A673 (cell line): ENCODE measurements at regions not wholly inside any gene's neighbourhood (a gene's known extent, or its start where the extent isn't known, plus 50 kb on each side); places are given as distances from the start of the nearest gene placed in this dataset.

ENCODE experiments used
- EZH2 ChIP-seq: fragments of 200-600 bp; sonication (generic); IDR thresholded peaks from 2 replicates; pipeline ENCODE4 v1.6.1; 2017; ENCODE audit warnings: borderline replicate concordance, low read depth, mild to moderate bottlenecking, mixed read lengths, antibody characterized with exemption, low read length; ENCODE audit not compliant: poor library complexity, severe bottlenecking
- TF ChIP-seq, protein P1 (sequence below): fragments of 300-800, 200-600 bp; sonication (generic); conservative IDR thresholded peaks from 2 replicates; pipeline ENCODE4 v1.5.1; 2017; ENCODE audit warnings: low read depth, mild to moderate bottlenecking, antibody characterized with exemption, low read length, moderate library complexity, mixed read lengths

DNA sequence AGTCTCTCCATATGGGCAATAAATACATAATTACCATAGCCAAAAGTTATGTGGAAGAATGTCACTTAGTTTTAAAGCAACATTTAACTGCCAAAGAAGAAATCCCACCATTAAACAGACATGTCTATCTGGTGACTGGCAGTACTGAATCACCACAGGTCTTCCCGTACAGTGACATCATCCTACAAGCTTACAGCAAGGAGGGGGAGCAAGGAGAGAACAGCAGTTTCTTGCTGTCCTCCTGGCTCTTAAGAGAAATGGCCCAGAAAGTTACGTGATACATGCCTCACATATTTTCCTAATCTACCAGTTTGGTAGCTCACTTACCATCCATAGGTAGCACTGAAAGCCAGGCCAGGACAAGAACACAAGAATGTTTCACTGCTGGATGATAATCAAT is 671.0 kb downstream of the DMRTA1 start:
- TF ChIP-seq, protein P1, sequence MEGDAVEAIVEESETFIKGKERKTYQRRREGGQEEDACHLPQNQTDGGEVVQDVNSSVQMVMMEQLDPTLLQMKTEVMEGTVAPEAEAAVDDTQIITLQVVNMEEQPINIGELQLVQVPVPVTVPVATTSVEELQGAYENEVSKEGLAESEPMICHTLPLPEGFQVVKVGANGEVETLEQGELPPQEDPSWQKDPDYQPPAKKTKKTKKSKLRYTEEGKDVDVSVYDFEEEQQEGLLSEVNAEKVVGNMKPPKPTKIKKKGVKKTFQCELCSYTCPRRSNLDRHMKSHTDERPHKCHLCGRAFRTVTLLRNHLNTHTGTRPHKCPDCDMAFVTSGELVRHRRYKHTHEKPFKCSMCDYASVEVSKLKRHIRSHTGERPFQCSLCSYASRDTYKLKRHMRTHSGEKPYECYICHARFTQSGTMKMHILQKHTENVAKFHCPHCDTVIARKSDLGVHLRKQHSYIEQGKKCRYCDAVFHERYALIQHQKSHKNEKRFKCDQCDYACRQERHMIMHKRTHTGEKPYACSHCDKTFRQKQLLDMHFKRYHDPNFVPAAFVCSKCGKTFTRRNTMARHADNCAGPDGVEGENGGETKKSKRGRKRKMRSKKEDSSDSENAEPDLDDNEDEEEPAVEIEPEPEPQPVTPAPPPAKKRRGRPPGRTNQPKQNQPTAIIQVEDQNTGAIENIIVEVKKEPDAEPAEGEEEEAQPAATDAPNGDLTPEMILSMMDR: no peak
- TF ChIP-seq EZH2: no peak
